C1 segment of cervical spinal cord (tissue), 14 donors: ENCODE measurements at regions not wholly inside any gene's neighbourhood (a gene's known extent, or its start where the extent isn't known, plus 50 kb on each side); places are given as distances from the start of the nearest gene placed in this dataset.

Experiments
- DNase-seq, 14 donors: peaks; one replicate each; lab custom pipeline; 2025; lab: John Stamatoyannopoulos, UW

DNA sequence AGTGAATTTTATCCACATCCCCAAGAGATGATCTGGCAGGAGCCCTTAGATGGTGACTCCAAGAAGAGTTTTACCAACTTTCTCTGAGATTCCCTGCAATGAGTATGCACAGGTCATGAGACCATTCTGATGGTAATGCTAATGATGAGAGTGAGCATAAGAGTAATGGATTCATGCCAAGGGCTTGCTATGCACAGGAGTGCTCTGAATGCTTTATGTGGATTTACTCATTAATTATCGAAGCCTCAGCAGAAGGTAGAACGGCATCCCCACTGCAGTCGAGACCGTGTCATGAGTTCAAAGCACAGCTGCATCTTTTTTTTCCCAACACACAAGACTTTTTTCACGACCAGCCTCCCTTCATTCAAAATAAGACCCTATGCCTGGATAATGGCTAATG, 355.0 kb downstream of the RAB28 start:
- no peak for DNase-seq

GRCh38 chr4:13126976-13127910, 356.9 kb downstream of the RAB28 start:
- DNase-seq, result no peak

GRCh38 chr4:13118633-13119032, 365.5 kb downstream of the RAB28 start:
- no peak for DNase-seq

DNA sequence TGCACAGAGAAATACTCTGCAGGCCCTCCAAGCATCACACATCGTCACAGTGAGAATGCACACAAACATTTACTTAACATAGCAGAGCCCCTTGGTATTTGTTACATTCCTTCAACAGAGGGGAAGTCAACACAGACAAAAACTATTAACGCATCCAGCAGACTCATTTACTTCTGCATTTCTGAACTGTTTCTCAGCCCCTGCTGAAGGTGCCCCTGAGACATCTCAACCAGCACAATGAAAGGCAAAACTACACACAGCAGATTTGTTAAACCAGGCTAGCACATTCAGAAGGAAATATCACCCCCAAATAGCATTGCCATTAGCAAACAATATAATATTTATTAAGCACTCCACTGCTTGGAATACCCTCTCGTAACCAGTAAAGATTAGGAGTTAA, 367.0 kb downstream of the RAB28 start:
- DNase-seq, result no peak

GRCh38 chr4:13112030-13112429, 372.1 kb downstream of the RAB28 start:
- no peak for DNase-seq

DNA sequence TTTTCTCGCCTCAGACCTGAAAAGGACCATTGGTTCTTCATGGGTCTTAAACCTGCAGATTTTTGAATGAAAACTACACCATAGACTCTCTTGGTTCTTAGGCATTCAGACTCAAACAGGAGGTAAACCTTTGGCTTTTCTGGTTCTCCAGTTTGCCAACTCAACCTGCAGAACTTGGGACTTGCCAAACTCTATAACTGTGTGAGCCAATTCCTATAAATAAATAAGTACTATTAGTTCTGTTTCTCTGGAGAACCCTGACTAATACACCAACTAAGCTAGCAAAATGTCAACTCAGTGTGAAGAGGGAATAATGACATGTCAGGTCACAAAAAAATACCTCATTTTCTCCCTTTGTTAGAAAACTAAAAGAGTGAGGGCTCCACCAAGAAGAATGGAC, 374.6 kb downstream of the RAB28 start:
- no peak for DNase-seq

DNA sequence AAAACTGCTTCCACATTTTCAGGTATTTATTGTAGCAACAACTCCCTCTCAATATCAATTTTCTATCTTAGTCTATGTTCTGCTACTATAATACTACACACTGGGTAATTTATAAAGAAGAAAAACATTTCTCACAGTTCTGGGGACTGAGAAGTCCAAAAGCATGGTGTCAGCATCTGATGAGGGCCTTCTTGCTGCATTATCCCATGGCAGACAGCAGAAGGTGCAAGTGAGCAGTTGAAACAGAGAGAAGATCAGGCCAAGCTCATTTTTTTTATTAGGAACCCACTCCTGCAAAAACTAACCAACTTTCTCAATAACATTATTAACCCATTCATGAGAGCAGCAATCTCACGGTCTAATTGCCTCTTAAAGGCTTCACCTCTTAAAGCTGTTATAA, 376.0 kb downstream of the RAB28 start:
- no peak for DNase-seq

- DNase-seq, result no peak
Measured at GRCh38 chr4:13103382-13104015, 380.6 kb downstream of the RAB28 start.

DNA sequence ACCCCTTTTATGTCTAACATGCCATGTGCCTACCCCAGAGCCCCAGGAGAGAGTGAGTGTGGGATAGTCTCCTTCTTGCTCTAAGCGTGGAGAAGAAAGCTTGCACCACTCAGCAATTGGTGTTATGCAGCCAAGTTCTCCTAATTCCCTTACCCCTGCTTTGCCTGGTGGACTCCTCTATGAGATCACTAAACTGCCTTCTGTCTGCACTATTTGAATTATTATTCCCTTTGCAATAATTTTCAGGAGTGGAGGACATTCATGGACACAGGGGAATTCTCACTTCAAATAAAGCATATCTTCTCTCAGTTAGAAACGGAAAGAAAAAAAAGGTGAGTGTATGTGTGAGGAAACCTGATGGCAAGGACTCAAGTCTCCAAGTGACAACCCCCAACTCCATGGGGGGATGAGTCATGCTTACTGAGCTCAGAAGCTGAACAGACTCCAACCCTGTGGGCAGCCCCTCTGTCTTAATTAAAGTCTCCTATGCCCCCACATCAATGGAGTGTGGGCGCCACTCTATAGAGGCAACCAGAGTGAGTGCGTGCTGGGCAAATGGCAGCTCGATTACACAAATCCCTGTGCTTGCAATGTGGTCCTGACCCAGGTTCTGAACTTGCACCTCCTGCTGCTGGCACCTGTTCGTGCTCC, 381.9 kb downstream of the RAB28 start:
- DNase-seq, result no peak

GRCh38 chr4:13097971-13098370, 386.2 kb downstream of the RAB28 start:
- peak in 1 of 14 donors; percentile 25 for DNase-seq

DNA sequence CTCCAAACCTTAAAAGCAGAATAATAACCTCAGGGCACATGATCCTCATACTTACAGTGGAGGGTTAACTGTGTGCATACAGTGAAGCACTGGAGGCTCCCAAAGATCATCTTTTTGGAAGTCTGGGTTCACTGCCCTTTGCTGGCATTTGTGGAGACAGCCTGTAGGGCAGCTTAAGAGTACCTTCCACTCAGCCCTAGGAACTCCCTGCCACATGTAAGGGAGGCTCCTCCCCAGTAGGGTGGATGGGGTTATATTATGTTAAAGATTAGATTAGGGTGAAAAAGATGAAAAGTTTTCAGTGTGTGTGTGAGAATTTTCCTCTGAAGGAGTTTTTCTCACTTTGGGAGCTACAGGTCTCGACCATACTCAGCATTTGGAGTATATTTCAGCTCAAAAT, 388.4 kb downstream of the RAB28 start:
- no peak for DNase-seq

DNA sequence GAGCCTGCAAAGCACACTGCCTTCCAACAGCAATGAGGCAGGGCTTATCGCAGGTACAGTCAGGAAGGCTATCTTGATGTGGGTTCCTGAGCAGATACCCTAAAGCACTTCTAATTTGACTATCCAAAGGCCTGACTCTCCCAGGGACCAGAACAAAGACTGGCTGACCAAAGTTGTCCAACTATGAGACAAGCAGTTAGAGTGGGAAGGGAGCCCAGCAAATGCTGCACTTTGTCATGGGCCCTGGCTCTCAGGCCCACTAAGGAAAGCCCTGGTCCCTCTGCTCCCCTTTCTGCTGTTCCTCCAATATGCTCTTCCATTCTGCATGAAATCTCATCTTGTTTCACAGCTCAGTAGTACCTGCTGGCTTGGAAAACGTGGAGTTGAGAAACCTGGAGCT, 391.0 kb downstream of the RAB28 start:
- DNase-seq, result no peak

DNA sequence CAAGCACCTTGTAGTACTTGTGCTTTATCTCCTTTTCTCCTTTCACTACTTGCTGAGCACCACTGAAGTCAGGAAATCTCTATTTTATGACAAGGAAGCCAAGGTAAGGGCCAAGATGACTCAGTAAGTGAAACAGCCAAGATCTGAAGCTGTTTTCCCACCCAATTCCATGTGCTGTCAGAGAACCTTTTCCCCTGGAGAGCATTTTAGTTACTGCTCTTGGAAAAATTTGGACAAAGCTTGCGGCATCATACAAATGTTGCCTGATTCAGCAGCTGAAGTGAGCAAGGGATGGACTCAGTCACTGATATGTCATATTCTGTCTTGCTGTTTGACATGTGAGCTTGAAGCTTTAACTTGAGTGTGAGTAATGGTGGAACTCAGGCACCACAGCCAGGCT, 391.4 kb downstream of the RAB28 start:
- peak in 1 of 14 donors; percentile 0 for DNase-seq

- DNase-seq, result no peak
Measured at GRCh38 chr4:13089659-13089998, 394.5 kb downstream of the RAB28 start.

DNA sequence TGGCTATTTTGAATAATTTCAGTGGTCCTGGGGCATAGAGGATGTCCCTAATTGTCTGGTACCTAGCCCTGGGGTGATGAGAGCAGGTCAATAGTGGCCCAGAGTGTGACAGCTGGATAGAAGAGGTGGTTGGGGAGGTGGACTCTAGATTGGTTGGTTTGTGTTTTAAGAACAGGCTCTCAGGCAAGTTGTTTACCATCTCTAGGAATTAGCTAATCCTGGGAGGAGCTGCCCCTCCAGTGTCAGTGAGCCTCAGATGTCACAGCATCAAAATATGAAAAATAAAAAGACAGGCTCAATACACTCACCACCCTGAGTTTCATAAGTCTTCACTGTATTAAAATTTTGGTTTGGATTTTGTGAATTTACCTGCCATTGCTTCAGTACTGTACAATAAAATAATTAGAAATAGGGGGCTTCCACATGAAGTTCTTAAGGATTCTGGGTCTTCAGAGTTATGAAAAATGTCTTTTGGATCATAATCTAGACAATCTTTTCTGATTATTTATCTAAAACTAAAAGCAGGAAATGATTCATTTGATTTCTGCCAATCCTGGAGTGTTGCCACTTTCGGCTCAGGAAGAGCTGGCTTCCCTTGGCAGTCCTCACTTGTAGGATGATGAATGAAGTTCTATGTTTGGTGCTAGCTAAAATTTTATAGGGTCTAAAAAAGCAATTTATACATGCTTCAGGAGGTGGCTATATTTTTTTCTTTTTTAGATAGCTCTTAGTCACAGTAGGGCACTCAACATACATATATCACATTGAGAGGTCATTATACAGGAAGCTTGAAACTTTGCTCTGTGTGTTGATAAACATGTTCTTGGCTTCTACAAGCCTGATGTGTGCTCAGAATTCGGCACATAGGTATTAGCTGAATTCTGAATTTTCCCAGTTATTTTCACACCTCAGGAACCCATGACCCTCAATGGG, 395.1 kb downstream of the RAB28 start:
- no peak for DNase-seq

- no peak for DNase-seq
Measured at GRCh38 chr4:13087041-13087440, 397.1 kb downstream of the RAB28 start.

GRCh38 chr4:13084210-13084609, 399.9 kb downstream of the RAB28 start:
- DNase-seq, result no peak

- DNase-seq, result no peak
Measured at GRCh38 chr4:13081830-13082229, 402.3 kb downstream of the RAB28 start.

- no peak for DNase-seq
Measured at GRCh38 chr4:13067077-13067476, 417.1 kb downstream of the RAB28 start.

GRCh38 chr4:13059019-13059418, 425.1 kb downstream of the RAB28 start:
- DNase-seq, result no peak

DNA sequence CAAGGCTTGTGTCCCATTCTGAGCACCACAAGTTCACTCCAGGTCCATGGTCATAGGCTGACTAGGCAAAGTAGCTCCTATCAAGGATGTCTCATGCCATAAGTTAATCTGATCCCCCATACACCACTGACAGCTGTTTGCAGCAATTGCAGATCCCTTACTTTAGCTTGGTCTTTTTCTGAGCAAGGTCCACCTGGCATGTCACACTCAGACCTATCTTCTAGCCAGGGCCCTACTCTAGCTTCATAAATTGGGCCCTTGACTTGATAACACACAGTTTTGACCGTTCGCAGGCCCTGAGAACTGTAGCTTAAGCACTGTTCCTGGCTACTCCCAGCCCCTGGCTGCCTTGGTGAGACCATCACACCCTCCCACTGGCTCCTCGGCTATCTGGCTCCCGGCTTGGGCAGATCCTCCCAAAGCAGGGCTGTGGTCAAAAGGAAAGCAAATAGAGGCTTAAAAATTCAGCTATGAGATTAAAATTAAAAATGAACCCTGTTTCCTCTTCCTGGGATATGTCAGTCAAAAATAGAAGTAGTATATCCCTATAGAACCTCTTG, 427.4 kb downstream of the RAB28 start:
- DNase-seq, result no peak
